Stomach (tissue), 4 donors: ENCODE measurements at regions not wholly inside any gene's neighbourhood (a gene's known extent, or its start where the extent isn't known, plus 50 kb on each side); places are given as distances from the start of the nearest gene placed in this dataset.

ENCODE experiments used
- CTCF ChIP-seq, 7 experiments: fragments of 450-650 bp in 4 of 7; fragments of 200-600 bp in 3 of 7; sonication (generic) in 3 of 7; IDR thresholded peaks; one replicate each; pipeline ENCODE4 v1.5.1; 2016 to 2019; ENCODE audit warnings: antibody characterized with exemption in 7 of 7, control low read depth in 2 of 7, mild to moderate bottlenecking in 1 of 7
- POLR2AphosphoS5 ChIP-seq, 3 donors: sonication (generic); formaldehyde crosslinking; IDR thresholded peaks; one replicate each; pipeline ENCODE4 v1.6.1; 2016; ENCODE audit warnings: antibody characterized with exemption in 3 of 3

- TF ChIP-seq CTCF (IDR thresholded peaks at IDR 0.05) = no peak
- no peak for TF ChIP-seq POLR2AphosphoS5 (IDR thresholded peaks at IDR 0.05)
Observed at GRCh38 chr7:115297656-115298055, 375.8 kb downstream of the MDFIC start.
